ENCODE measurements at regions not wholly inside any gene's neighbourhood (a gene's known extent, or its start where the extent isn't known, plus 50 kb on each side); places are given as distances from the start of the nearest gene placed in this dataset.

GRCh38 chr9:108325406-108325805 lies 530.4 kb downstream of the ACTL7B start:
- Histone ChIP-seq H3K9me3 (no peaks in the 10 kb centered on the region), H3K27me3 (no peaks in the 10 kb centered on the region), H3K4me3 (no peak overlapping the region), H3K36me3 (no peaks in the 10 kb centered on the region), H3K4me1 (no peaks in the 10 kb centered on the region), H3K27ac (no peak overlapping the region)
- intact Hi-C loops (cut with DNase I) = no loop called here
- 92 to 94% methylated on average over 1 of the region's 1 CpG for WGBS, 2 donors
- DNase-seq = no peak
- TF ChIP-seq POLR2AphosphoS5 (IDR thresholded peaks at IDR 0.05) (no peak), CTCF (IDR thresholded peaks at IDR 0.05) (no peak), EP300 (IDR thresholded peaks at IDR 0.05) (no peak), POLR2A (IDR thresholded peaks at IDR 0.05) (no peak)

- Histone ChIP-seq H3K27ac (no peak overlapping the region), H3K9me3 (no peaks in the 10 kb centered on the region), H3K4me1 (no peaks in the 10 kb centered on the region), H3K36me3 (no peaks in the 10 kb centered on the region), H3K4me3 (no peak overlapping the region), H3K27me3 (no peaks in the 10 kb centered on the region)
- intact Hi-C loops (cut with DNase I) = no loop called here
- TF ChIP-seq POLR2AphosphoS5 (IDR thresholded peaks at IDR 0.05) (no peak), CTCF (IDR thresholded peaks at IDR 0.05) (no peak), POLR2A (IDR thresholded peaks at IDR 0.05) (no peak), EP300 (IDR thresholded peaks at IDR 0.05) (no peak)
- DNase-seq = no peak
- WGBS, 2 donors = 86 to 94% methylated on average over 3 of the region's 3 CpGs
Measured at GRCh38 chr9:108323615-108324014, 532.2 kb downstream of the ACTL7B start.

GRCh38 chr9:108322326-108323098 lies 533.3 kb downstream of the ACTL7B start:
- WGBS, 2 donors = 75 to 96% methylated on average over 1 of the region's 1 CpG
- H3K27me3 ChIP-seq = no peaks in the 10 kb centered on the region
- H3K9me3 ChIP-seq = no peaks in the 10 kb centered on the region
- no peak for DNase-seq
- H3K4me3 ChIP-seq = no peak overlapping the region
- no peak overlapping the region for H3K27ac ChIP-seq
- TF ChIP-seq POLR2AphosphoS5 (IDR thresholded peaks at IDR 0.05) (no peak), EP300 (IDR thresholded peaks at IDR 0.05) (no peak), POLR2A (IDR thresholded peaks at IDR 0.05) (no peak), CTCF (IDR thresholded peaks at IDR 0.05) (no peak)
- H3K4me1 ChIP-seq = no peaks in the 10 kb centered on the region
- H3K36me3 ChIP-seq = no peaks in the 10 kb centered on the region
- intact Hi-C loops (cut with DNase I) = no loop called here

- intact Hi-C loops (cut with DNase I) = no loop called here
- no peaks in the 10 kb centered on the region for H3K9me3 ChIP-seq
- no peak overlapping the region for H3K27ac ChIP-seq
- TF ChIP-seq EP300 (IDR thresholded peaks at IDR 0.05) = no peak
- no peak for TF ChIP-seq POLR2A (IDR thresholded peaks at IDR 0.05)
- TF ChIP-seq CTCF (IDR thresholded peaks at IDR 0.05) = no peak
- no peak for TF ChIP-seq POLR2AphosphoS5 (IDR thresholded peaks at IDR 0.05)
- H3K4me1 ChIP-seq = peaks cover 0 to 15% (median 7%) of the 10 kb centered on the region in 4 donors
- no peak for DNase-seq
- no peaks in the 10 kb centered on the region for H3K27me3 ChIP-seq
- no peak overlapping the region for H3K4me3 ChIP-seq
- H3K36me3 ChIP-seq = no peaks in the 10 kb centered on the region
Measured at GRCh38 chr9:108316630-108317029, 539.2 kb downstream of the ACTL7B start.

- H3K4me3 ChIP-seq = no peak overlapping the region
- no peaks in the 10 kb centered on the region for H3K9me3 ChIP-seq
- DNase-seq = no peak
- no peaks in the 10 kb centered on the region for H3K27me3 ChIP-seq
- no peak for TF ChIP-seq POLR2A (IDR thresholded peaks at IDR 0.05)
- 70 to 77% methylated on average over 4 of the region's 4 CpGs for WGBS, 2 donors
- intact Hi-C loops (cut with DNase I) = no loop called here
- no peak overlapping the region for H3K27ac ChIP-seq
- no peaks in the 10 kb centered on the region for H3K36me3 ChIP-seq
- H3K4me1 ChIP-seq = peaks cover 0 to 15% (median 7%) of the 10 kb centered on the region in 4 donors
Measured at GRCh38 chr9:108316066-108316465, 539.7 kb downstream of the ACTL7B start.
